CD4-positive, alpha-beta T cell treated with Interleukin-17A for 1 hour (primary cell): ENCODE measurements at regions not wholly inside any gene's neighbourhood (a gene's known extent, or its start where the extent isn't known, plus 50 kb on each side); places are given as distances from the start of the nearest gene placed in this dataset.
"Not testable (repeated sequence)": the region's sequence is repeated elsewhere in the genome, so short reads cannot be mapped to it uniquely, and the experiment has no call there.

Experiments used
- DNase-seq: peaks from one replicate; pipeline ENCODE4 v3.0.0-alpha.2; 2020

DNA sequence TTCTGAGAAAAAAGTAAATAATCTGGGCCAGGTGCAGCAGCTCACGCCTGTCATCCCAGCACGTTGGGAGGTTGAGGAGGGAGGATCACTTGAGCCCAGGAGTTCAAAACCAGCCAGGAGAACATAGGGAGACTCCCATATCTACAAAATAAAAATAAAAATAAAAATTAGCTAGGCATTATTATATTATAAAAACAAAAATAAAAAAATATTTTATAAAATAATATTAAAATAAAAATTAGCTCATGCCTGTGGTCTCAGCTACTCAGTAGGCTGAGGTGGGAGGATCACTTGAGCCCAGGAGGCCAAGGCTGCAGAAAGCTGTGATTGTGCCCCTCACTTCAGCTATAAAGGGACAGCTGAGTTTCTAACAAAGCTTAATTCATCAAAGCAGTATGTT lies 362.9 kb downstream of the SMOC2 start:
- DNase-seq = no peak

DNA sequence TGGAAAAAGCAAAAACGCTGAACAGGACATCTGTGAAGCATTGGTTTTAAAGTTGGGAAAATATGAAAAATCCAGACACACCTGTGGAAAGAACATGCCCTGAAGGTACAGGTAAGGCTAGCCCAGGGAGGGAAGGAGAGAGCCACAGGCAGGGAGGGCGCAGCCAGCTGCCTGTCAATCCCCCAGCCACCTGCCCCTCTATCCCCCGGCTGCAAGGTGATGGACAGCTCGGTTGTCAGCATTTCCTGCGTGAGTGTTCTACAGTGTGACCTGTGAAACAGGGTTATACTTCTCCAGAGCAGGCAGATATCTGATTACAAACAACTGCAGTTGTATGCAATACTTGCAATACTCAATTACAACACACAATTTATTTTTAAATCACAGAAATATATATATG lies 358.1 kb downstream of the SMOC2 start:
- no peak for DNase-seq

DNA sequence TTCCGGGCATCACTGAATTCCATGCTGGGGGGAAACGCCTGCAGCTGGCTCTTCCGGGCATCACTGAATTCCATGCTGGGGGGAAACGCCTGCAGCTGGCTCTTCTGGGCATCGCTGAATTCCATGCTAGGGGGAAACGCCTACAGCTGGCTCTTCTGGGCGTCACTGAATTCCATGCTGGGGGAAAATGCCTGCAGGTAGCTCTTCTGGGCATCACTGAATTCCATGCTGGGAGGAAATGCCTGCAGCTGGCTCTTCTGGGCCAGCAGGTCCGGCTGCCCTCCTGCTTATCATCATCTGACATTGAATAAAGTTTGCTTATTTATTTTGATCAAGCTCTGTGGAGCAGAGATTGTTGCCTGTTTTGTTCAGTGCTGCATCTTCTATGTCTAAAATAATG lies 355.1 kb downstream of the SMOC2 start:
- no peak for DNase-seq

DNA sequence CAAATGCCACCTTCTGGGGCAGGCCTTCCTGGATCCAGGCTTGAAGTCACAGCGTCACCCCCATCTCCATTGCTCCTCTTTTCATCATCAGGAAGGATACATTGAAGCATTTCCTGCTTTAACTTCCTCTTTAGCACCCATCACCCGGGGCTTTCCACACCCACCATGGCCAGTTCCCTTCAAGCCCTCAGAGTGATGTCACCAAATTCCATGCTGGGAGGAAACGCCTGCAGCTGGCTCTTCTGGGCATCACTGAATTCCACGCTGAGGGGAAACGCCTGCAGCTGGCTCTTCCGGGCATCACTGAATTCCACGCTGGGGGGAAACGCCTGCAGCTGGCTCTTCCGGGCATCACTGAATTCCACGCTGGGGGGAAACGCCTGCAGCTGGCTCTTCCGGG lies 354.6 kb downstream of the SMOC2 start:
- not testable (repeated sequence) for DNase-seq

DNA sequence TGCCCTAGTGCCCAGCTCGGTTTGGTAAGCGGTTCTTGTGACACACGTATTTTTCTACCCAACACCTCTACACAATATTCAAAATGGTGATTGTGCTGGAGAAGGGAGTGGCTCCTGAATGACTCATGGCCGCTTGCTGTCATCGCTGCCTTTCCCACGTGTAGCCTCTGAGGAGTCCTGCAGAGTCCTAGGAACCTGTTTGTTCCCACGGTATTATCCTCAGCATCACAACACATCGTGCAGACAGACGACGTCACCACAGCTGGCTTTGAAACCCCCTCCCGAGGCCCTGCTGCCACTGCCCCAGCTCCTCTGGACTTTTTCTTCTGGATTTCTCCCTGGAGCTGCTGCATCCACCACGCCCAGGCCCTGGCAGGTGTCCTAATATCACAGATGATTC lies 353.5 kb downstream of the SMOC2 start:
- no peak for DNase-seq

DNA sequence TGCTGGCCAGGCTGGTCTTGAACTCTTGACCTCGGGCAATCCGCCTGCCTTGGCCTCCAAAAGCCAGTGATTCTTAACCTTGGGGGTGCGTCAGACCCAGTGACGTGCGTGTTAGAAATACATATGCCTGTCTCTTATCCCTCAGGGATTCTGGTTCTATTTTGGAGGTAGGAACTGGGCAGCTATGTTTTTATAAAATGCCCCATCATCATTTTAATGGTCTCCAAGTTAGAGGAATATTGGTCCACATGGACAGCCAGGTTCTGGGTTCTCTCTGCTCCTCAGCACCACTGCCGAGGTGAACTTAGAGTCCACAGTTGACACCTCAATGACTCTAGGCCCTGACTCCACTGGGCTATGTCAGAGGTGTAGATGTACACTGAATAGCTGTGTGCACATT lies 352.7 kb downstream of the SMOC2 start:
- DNase-seq = no peak

DNA sequence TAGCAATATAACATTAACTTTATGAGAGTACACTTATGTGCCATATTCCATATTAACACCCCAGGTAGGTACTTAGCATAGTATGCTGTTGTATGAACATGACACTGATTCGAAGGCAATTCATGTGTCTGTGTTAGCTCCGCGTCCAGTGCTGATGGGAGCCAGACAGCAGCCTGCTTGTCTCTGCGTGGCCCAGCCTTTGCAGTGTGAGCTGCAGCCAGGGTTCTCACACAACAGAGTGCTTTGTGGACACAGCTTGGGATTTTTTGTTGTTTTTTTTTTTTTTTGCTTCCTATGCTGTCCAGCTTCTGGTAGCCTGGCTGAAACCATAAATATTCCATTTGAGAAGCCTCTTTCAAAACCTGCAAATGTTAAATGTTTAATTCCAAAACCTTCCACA lies 350.9 kb downstream of the SMOC2 start:
- DNase-seq = no peak

DNA sequence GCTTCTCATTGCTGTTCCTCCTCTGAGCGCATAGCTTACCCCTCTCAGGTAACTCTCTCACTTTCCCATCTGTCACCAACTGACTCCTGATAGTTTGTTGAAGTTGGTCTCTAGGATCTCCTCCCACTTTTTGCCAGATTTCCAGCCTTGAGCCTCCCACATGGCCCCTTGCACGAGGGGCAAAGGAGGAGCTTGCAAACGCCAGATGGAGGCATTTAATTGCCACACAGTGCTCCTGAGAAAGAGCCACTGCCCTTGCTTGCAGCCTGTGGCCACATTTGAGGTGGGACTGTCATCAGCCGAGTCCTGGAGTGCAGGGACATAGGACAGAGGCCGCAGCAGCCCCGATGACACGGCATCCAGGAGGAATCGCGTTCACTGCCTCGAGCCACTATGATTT lies 348.7 kb downstream of the SMOC2 start:
- no peak for DNase-seq

DNA sequence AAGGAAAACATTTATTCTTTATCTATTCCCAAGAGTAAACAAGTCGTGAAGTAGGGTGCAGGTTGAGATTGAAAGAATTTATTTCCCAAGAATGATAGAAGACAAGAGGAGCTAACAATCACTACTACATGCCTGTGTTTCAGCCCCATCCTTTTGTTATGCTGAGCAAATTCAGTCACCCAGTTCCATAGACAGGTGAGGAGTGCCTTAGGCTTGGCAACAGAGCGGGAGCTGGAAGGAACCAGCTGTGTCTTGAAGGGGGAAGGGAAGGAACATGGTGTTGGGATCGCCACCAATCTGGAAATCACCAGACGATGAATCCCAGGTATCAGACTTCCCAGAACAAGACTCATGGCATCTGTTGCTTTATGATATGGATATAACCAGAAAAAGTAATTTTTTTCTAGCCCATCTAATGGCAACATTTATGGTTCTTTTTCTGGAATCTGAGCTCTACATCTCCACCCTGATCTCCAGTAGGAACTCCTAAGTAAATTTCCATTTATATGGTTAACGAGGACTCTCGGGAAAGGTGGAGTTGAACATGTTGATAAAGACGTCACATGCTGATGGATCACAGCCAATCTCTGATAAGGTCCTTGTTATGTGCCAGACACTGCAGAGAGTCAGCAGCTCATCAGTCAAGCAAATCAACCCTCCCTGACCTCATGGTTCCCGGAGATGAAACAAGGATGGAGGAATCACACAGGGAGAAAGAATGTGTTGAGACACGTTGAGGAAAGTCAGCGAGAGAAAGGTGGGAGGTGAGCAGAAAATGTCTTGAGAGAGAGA lies 344.9 kb downstream of the SMOC2 start:
- DNase-seq = no peak

DNA sequence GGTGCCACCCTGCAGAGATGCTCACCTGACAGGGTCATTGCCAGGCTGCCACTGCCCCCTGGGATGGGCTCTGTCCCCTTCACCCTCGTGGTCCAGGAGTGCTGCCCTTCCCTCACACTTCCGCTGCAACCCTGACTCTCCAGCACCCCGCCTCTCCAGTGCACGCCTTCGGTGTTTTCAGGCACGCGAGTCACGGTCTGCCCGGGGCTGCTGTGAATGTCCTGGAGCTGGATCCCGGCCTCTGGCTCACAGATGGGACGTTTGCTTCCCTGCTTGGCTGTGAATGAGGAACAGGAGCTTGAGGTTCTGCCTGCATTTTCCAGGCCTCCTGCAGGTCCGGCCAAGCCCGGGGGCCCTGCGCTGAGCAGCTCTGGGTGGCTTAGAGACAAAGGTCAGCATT lies 343.4 kb downstream of the SMOC2 start:
- no peak for DNase-seq

DNA sequence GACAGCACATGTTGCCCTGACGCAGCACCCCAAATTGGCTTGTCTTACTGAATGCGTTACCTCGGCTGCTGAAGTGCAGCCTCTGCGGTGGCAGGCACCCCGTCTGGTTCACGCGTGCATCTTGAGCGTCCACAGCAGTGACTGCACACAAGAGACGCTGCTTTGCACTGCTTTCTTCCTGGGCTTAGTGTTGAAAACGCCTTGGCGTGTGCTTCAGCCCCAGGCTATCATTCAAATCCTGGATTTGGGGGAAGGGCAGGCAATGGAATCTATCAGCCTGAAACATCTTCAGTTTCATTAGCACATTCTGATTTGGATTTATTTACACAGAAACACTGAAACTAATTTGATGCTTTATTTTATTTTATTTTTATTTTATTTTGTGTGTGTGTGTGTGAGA lies 342.7 kb downstream of the SMOC2 start:
- no peak for DNase-seq

DNA sequence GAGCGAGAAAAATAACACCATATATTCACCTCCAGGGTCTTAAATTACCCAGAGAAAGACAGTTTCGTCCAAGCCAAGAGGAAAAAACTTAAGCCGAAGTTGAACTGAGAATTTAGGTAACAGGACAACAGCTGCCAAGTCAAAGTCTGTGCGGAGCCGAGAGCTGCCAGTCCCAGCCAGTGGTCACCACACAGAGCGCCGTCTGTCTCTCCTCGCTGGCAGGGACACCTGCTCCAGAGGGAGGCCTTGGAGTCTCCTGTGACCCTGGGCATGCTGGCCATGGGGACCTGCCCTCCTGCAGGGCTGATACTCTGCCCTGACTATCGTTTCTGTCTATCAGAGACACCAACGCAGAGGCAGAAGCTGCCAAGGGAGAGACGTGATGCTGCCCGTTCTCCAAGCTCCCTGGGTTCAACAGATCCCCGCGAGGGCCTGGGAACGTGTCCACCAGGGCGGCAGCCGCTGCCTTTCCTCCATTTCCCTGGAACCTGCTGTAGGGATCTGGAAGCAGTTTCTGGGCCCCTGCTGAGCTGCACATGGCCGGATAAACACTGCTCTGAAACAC lies 341.3 kb downstream of the SMOC2 start:
- no peak for DNase-seq

DNA sequence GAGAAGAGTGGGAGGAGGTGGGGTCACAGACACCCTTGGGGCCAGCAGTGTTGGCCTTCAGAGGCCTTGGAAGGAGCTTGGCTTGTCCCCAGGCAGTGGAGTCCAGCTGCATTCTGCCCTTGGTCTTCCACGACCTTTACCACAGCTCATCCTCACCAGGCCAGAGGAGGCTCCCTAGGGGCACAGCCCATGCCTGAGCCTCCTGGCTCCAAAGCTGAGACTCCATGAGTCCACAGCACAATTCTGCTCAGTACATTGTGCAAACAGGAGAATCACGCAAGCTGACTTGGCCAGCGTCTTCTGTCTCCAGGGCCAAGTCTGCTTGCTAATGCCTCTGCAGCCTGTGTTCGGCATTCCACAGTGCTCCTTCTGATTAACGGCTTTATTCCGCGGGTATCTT lies 337.2 kb downstream of the SMOC2 start:
- no peak for DNase-seq

DNA sequence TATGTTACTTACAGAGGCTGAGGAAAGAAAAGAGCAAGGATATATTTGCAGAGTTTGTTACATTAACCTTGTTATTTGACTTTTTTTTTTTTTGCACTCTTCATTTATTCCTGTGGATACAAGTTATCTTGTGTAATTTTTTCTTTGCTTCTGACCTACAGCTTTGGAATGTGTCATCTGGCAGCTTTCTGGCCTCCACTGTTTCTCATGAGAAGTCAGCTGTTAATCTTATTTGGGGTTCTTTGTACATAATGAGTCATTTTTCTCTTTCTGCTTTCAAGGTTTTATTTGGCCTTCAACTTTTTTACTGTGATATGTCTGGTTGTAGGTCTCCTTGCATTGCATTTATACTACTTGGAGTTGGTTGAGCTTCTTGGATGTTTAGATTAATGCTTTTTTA lies 333.4 kb downstream of the SMOC2 start:
- no peak for DNase-seq

DNA sequence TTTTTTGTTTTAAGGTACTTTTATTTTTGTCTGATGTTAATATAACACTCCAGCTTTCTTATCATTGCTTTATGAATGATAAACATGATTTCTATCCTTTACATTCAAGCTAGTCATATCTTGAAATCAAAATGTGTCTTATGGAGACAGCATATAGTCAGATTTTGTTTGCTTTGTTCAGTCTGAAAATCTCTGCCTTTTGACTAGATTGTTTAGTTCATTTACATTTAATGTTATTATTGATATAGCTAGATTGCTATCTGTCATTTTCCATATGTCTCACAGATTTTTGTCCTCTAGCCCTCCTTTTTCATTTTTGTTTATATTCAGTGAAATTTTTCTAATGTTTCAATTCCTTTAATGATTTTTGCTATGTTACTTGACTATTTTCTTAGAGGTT lies 332.8 kb downstream of the SMOC2 start:
- DNase-seq = no peak

DNA sequence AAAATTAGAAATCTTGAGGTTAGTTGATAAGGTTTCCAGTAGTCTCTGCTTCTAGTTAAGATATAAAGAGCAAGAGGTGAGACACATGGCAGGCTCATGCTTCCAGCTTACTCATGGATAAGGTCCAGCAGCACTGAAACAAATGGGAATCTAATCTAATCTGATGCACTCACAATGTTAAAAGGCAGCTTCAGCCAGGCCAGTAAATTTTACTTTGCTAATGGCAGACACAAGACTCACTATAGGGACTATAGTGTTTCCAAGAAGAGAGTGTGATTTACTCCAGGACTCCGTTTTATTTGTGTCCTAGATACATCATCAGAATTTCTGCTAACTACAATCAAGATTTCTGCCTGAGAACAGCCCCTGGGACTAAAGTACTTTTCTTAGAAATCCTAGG lies 324.8 kb downstream of the SMOC2 start:
- no peak for DNase-seq

DNA sequence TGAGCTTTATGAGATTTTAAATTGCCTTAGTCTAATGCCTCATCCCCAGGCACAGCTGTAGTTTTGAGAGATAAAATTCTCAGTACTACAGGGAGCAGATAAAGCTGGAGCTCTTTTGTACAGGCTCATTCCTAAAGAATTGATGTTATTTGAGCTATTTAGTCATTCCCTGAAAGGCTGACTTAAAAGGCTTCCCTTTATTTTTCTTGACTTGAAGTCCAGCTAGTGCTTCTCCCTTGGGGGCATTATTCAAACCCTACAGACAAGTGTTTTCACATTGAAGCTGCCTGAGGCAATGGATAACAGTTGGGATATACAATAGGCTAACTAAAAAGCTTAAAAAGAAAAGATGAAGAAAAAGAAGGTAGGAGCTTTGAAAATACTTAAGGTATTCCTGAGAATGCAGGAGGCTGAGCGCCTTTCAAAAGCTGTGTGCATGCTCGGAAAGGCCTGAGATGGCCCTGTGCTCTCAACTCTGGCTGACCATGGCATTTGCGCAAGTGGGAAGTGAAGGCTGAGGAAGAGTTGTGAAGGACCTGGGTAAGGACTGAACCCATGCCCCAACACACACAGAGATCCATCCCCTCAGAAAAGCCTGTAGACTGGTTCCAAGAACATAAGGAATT lies 315.1 kb downstream of the SMOC2 start:
- no peak for DNase-seq

DNA sequence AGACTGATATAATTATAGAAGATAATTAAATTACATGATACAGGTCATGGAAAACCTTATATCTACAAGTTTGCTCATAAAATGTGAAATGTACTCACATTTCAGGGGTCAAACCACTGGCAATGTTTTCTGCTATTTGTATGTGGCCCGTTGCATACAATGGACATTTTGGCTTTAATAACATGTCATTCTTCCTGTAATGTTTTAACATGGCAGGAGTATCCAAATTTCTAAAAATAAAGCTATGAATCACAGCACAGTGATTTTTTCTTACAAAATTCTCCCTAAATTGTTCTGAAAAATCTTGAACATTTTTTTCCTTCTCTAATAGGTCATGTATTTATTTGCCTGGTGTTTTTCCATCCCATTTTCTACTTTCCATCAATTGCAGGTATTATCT lies 305.7 kb downstream of the SMOC2 start:
- DNase-seq = no peak

DNA sequence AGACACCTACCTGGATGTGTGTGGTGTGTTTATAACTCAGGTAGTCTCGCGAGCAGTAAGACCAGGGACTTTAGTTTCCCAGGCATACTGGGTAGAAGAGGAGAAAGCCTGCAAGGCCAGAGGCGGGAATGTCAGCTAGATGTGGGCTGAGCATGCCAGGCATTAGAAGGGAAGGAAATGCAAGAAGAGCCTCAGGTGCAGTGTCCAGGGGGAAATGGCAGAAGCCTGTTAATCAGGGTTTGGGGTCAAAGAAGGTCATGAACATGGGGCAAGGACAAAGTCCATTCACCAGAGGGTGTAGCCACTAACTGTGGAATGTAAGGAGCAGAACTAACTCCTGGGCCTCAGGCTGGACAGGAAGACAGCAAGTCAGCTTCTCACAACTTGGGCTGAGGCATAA lies 305.0 kb downstream of the SMOC2 start:
- DNase-seq = no peak

DNA sequence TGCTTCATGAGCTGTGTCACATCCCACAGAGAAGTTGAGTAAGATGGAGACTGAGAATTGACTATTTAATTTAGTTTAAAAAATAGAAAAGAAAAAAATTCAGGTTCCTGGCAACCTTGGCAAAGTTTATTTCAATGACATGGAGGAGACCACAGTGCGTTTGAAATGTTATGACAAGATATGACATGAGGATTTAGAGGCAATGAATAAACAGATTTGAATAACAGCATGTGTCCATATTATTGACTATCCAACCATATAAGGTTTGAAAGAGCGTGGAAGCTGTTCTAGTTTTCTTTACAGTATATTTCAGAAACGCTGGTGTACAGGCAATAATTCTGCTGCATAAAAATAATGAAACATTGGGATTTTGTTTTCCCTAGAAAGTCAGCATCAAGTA lies 303.9 kb downstream of the SMOC2 start:
- no peak for DNase-seq

DNA sequence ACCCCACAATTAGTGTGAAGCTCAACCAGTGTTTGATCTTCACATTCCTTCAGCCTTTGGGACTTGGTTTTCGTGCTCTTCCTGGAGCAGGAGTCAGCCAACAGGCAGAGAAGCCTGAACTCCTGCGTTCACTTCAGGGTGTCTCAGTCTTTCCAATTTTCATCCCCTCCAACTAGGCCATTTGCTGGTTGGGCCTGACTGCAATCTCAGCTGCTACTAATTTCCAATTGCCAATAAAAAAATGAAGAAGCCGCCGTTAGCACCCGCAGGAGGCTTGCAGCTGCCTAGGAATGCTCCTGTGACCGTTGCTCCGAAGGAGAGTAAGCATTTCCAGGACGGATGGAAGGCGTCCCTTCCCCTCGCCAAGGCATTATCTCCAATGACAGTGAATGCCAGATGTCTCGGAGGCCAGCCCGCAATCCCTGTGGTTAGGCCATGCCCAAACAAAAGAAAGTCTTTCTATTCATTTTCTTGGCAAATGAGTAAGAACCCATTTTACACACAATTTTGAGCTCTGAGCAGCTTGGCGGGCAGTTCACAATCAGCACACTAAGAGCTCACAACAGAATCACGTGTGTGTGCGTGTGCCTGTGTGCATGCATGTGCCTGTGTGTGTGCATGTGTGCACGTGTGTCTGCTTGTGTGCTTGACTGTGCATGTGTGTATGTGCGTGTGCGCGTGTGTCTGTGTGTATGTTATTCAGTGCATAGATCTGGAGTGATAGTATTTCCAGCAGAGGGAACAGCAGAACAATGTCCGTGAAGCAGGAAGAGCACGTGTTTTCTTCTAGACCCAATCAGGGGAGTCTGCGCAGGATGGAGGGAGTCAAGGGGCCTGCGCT lies 301.2 kb downstream of the SMOC2 start:
- no peak for DNase-seq

DNA sequence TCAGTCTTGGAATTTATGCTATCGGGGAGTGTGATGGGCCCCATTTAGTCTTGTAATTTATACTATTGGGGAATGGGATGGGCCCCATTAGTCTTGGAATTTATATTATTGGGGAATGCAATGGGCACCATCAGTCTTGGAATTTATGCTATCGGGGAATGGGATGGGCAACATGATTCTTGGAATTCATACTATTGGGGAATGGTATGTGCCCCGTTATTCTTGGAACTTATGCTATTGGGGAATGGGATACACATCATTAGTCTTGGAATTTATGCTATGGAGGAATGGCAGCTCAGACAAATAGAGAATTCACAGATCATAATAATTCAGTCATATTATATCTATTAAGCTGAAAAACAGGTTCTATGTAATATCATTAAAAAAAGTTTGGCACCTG lies 300.3 kb downstream of the SMOC2 start:
- DNase-seq = no peak

DNA sequence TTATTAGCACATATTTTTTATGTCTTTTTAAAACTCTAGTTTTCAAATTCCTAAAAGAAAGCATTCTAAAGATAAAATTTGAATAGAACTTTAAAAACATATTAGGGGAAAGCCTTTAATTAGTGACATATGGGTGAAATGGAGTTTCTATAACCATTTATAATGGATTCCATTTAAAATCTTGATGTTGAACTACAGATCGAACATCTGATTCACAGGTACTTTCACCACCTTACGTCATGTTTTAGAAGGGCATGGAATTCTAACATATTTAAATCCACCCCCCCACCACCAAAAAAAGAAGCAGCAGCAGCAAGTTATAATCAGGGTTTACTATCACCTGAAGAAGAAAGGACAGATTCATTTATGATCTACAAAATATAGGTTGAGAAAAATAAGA lies 298.4 kb downstream of the SMOC2 start:
- DNase-seq = no peak

DNA sequence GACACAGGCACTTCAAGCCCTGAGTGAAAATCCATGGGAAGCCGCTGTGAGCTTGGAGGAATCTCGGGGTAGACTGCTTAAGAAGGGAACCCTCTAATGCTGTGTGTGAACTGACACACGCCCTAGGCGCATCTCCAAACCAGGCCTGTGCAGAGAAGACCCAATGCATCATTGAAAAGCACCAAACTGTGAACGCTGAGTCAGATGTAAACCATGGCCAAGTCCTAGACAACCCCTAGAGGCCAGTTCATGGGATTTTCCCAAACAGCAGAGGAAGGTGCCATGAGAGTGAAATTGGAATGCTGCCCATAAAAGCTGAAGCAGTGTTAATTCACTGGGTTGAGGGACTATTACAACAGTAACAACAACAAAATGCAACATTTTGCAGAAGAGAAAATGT lies 296.5 kb downstream of the SMOC2 start:
- DNase-seq = no peak
